Psoas muscle (tissue), 7 donors: ENCODE measurements at regions not wholly inside any gene's neighbourhood (a gene's known extent, or its start where the extent isn't known, plus 50 kb on each side); places are given as distances from the start of the nearest gene placed in this dataset.

Experiments
- ATAC-seq, 4 donors: fragments of 200-7000 bp; cut with Tn5 transposase; one replicate each; pipeline ENCODE4 v1.9.1; 2020; ENCODE audit warnings: moderate library complexity in 3 of 4, mild to moderate bottlenecking in 2 of 4
- DNase-seq, 2 donors: peaks; one replicate each; pipeline ENCODE4 v3.0.0-alpha.2; 2020
- H3K27ac ChIP-seq: fragments of 200-600 bp; one replicate; pipeline ENCODE4 v1.8.0; 2022
- H3K27me3 ChIP-seq, 3 donors: fragments of 200-600 bp in 1 of 3; one replicate each; pipeline versions ENCODE4 v1.6.1 to v1.8.0; 2013 to 2022; ENCODE audit warnings: low read length in 2 of 3, mild to moderate bottlenecking in 2 of 3, moderate library complexity in 1 of 3; ENCODE audit not compliant: insufficient read depth in 3 of 3
- H3K36me3 ChIP-seq, 2 donors: fragments of 200-600 bp in 1 of 2; one replicate each; pipeline versions ENCODE4 v1.6.1 to v1.8.0; 2013 to 2022; ENCODE audit warnings: low read depth in 1 of 2, mild to moderate bottlenecking in 1 of 2, moderate library complexity in 1 of 2; ENCODE audit not compliant: insufficient read depth in 1 of 2
- H3K4me1 ChIP-seq: fragments of 200-600 bp; one replicate; pipeline ENCODE4 v1.8.0; 2022
- H3K4me3 ChIP-seq: fragments of 200-600 bp; one replicate; pipeline ENCODE4 v1.8.0; 2022; ENCODE audit warnings: mild to moderate bottlenecking
- H3K9me3 ChIP-seq: fragments of 200-600 bp; one replicate; pipeline ENCODE4 v1.8.0; 2022
- WGBS, 3 donors: extraction: QIAGEN DNeasy Blood & Tissue Kit; methylation state at CpG; one replicate each; pipeline versions ENCODE4 v1.1.6 to v1.1.7; 2013; 5-methylcytosine and 5-hydroxymethylcytosine counted together
- intact Hi-C, 2 donors: fragments of 100-400 bp; cut with DNase I; formaldehyde crosslinking; loops; one replicate each; pipeline versions ENCODE4 v1.11.0 to v1.14.2; 2022
- TF ChIP-seq, protein P1 (sequence below): fragments of 200-600 bp; IDR thresholded peaks from one replicate; pipeline ENCODE4 v1.8.0; 2022; ENCODE audit warnings: antibody characterized with exemption
- donor health status: healthy with polysubstance abuse.
- donor health status: DM: no; HTN: no; CAD: no; lungs with moderate emphysema.
- donor health status: Bipolar disorder and iron deficiency.
- donor health status: healthy.
- donor health status: DM: yes; HTN: yes; CAD: no.
- donor health status: DM: no; HTN: no; CAD: no.
- donor health status: DM: yes; HTN: yes; CAD: no.

DNA sequence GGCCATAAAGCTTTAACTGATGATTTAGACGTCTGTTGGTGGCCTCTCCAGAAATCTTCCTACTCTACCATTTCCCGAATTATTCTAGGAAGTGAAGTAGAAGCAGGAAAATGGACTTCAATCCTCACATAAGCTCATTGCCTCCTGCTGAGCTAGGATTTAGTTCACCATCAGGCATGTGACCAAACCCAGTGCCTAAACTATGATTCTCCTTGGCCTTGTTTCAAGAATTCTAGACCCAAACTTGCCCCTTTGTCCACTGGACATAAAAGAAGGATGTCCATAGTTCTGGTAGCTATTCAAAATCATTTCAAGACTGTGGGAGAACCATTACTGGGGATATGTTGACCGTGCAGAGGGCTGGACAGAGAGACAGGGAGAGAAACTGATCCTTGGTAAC is 105.8 kb downstream of the C12orf50 start:
- no peaks in the 10 kb centered on the region for H3K36me3 ChIP-seq
- no peak overlapping the region for H3K4me3 ChIP-seq
- H3K9me3 ChIP-seq = no peaks in the 10 kb centered on the region
- H3K27me3 ChIP-seq = no peaks in the 10 kb centered on the region
- WGBS, 3 donors = 58 to 63% (median 61%) methylated on average over 3 of the region's 3 CpGs
- TF ChIP-seq, protein P1, sequence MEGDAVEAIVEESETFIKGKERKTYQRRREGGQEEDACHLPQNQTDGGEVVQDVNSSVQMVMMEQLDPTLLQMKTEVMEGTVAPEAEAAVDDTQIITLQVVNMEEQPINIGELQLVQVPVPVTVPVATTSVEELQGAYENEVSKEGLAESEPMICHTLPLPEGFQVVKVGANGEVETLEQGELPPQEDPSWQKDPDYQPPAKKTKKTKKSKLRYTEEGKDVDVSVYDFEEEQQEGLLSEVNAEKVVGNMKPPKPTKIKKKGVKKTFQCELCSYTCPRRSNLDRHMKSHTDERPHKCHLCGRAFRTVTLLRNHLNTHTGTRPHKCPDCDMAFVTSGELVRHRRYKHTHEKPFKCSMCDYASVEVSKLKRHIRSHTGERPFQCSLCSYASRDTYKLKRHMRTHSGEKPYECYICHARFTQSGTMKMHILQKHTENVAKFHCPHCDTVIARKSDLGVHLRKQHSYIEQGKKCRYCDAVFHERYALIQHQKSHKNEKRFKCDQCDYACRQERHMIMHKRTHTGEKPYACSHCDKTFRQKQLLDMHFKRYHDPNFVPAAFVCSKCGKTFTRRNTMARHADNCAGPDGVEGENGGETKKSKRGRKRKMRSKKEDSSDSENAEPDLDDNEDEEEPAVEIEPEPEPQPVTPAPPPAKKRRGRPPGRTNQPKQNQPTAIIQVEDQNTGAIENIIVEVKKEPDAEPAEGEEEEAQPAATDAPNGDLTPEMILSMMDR = no peak
- intact Hi-C loops = no loop called here
- H3K27ac ChIP-seq = no peak overlapping the region
- H3K4me1 ChIP-seq = no peaks in the 10 kb centered on the region
- ATAC-seq (no peak), DNase-seq (no peak)

DNA sequence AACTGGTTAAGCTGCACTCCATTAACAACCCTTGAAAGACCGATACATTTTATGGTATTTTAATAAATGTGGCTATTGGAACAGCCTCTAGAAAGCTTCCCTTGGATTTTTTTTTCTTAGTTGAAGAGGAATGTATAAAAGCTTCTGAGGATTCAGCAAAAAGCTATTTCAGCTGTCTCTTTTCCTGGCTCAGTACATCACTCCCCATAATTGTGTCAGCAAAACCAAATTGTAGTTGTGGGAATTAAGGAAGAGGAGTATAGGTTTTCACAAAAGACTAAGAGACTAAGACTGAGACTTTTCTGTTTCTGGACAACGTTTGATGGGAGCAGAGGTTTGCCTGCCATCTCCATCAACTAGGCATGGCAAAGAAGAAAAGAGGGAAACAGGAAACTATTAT is 106.5 kb downstream of the C12orf50 start:
- Histone ChIP-seq H3K36me3 (no peaks in the 10 kb centered on the region), H3K27me3 (no peaks in the 10 kb centered on the region), H3K9me3 (no peaks in the 10 kb centered on the region), H3K4me1 (no peaks in the 10 kb centered on the region), H3K27ac (no peak overlapping the region), H3K4me3 (no peak overlapping the region)
- TF ChIP-seq, protein P1 = no peak
- no peak for DNase-seq
- WGBS, 3 donors = 8 to 14% (median 12%) methylated on average over 2 of the region's 2 CpGs
- ATAC-seq = no peak
- intact Hi-C loops = no loop called here

DNA sequence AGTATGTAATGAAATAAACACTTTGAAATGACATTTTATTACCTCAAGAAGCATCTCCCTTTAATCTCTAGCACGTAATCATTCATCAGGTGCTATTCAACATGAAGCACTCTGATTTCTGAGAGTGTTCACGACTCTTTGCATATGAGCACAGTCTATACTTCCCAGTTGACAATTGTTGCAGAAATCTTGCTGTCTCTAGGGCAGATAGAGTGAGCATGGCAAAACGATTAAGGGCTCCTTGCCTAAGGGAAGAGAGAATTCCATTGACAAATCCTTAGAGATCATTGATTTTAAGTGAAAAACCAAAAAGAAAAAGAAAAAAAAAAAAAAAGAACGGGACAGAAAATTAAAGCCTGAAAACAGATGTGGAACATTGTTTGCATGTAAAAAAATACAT is 107.6 kb downstream of the C12orf50 start:
- H3K36me3 ChIP-seq = no peaks in the 10 kb centered on the region
- H3K9me3 ChIP-seq = no peaks in the 10 kb centered on the region
- H3K27me3 ChIP-seq = no peaks in the 10 kb centered on the region
- DNase-seq = no peak
- 39 to 49% (median 46%) methylated on average over 4 of the region's 4 CpGs for WGBS, 3 donors
- ATAC-seq = no peak
- no peak overlapping the region for H3K27ac ChIP-seq
- intact Hi-C loops = no loop called here
- H3K4me1 ChIP-seq = no peaks in the 10 kb centered on the region
- TF ChIP-seq, protein P1 = no peak
- H3K4me3 ChIP-seq = no peak overlapping the region

DNA sequence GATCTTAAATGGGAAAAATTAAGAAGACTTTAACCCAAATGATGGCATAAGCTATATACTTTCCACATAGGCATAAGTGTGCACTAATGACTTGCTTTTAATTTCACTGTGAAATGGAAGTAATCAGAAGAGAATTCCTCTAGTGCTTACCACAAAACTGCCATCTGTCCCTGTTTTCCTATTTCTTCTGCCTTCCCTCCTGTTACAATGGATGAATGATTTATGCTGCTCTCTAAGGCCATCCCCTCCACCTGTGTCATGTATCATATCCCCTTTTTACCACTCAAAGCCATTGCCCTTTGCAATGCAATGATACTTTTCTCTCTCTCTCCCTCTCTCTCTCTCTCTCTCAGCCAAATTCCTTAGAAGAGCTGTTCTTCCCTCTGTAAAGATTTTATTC is 109.1 kb downstream of the C12orf50 start:
- no peak overlapping the region for H3K27ac ChIP-seq
- TF ChIP-seq, protein P1 = no peak
- DNase-seq (no peak), ATAC-seq (no peak)
- no peak overlapping the region for H3K4me3 ChIP-seq
- intact Hi-C loops = no loop called here
- H3K36me3 ChIP-seq = no peaks in the 10 kb centered on the region
- H3K27me3 ChIP-seq = no peaks in the 10 kb centered on the region
- no peaks in the 10 kb centered on the region for H3K4me1 ChIP-seq
- no peaks in the 10 kb centered on the region for H3K9me3 ChIP-seq

DNA sequence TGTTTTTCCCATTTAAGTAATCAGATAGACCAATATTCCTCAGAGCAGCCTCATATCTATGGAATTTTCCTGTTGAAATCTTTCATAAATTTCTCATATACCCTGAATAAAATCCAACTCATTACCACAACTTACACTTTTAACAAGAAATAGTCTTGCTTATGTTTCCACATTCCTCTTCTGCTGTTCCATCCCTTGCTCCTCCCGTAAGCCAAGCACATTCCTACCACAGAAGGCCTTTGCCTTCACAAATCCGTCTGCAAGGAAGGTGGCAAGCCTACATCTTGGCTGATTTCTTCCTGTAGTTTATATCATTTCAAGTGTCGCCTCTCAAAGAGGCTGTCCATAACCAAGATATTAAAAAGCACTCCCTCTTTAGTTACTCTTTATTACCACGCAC is 127.7 kb downstream of the C12orf50 start:
- intact Hi-C loops = no loop called here
- no peaks in the 10 kb centered on the region for H3K9me3 ChIP-seq
- H3K27me3 ChIP-seq = no peaks in the 10 kb centered on the region
- WGBS, 3 donors = 84 to 90% (median 87%) methylated on average over 4 of the region's 4 CpGs
- no peak for DNase-seq
- H3K36me3 ChIP-seq = no peaks in the 10 kb centered on the region
- no peak overlapping the region for H3K4me3 ChIP-seq
- no peaks in the 10 kb centered on the region for H3K4me1 ChIP-seq
- ATAC-seq = no peak
- TF ChIP-seq, protein P1 = no peak
- no peak overlapping the region for H3K27ac ChIP-seq
